BE2C (cell line): ENCODE measurements at regions not wholly inside any gene's neighbourhood (a gene's known extent, or its start where the extent isn't known, plus 50 kb on each side); places are given as distances from the start of the nearest gene placed in this dataset.

Experiments used
- DNase-seq: peaks from one replicate; pipeline ENCODE4 v3.0.0-alpha.2; 2020
- H3K27me3 ChIP-seq: fragments of 250-450 bp; sonication (Bioruptor Pico); 2 replicates; pipeline ENCODE4 v1.5.1; 2020; ENCODE audit warnings: mild to moderate bottlenecking
- H3K36me3 ChIP-seq: fragments of 250-450 bp; sonication (Bioruptor Pico); 2 replicates; pipeline ENCODE4 v1.5.1; 2020; ENCODE audit warnings: mild to moderate bottlenecking
- H3K4me1 ChIP-seq: fragments of 250-450 bp; sonication (Bioruptor Pico); 2 replicates; pipeline ENCODE4 v1.5.1; 2020
- H3K4me3 ChIP-seq: 2 replicates; pipeline ENCODE4 v1.5.1; 2011; ENCODE audit warnings: low read depth, low read length
- H3K9me3 ChIP-seq: fragments of 250-450 bp; sonication (Bioruptor Pico); 2 replicates; pipeline ENCODE4 v1.5.1; 2020
- TF ChIP-seq, protein P1 (sequence below): IDR thresholded peaks from 2 replicates; pipeline ENCODE4 v1.5.1; 2012; ENCODE audit warnings: mild to moderate bottlenecking, low read depth, low read length

DNA sequence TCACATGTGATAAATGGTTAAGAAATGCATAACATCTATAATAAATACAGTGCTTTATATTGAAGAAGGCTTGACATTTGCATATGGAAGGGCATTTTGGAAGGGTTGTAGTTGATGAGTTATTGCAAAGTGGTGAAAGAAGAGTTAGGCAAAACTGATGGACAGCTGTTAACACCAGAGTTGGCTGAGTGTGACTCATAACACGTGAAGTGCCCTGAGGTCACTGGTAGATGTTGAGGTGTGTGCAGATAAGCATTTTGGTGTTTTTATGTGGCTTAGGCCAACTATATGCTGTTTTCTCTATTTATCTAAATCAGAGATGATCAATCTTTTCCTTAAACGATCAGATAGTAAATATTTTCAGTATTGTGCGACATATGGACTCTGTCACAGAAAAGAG is 154.3 kb upstream of the KCNH7 start:
- no peaks in the 10 kb centered on the region for H3K27me3 ChIP-seq
- H3K4me3 ChIP-seq, result no peak overlapping the region
- no peaks in the 10 kb centered on the region for H3K4me1 ChIP-seq
- no peaks in the 10 kb centered on the region for H3K36me3 ChIP-seq
- no peak for DNase-seq
- TF ChIP-seq, protein P1, sequence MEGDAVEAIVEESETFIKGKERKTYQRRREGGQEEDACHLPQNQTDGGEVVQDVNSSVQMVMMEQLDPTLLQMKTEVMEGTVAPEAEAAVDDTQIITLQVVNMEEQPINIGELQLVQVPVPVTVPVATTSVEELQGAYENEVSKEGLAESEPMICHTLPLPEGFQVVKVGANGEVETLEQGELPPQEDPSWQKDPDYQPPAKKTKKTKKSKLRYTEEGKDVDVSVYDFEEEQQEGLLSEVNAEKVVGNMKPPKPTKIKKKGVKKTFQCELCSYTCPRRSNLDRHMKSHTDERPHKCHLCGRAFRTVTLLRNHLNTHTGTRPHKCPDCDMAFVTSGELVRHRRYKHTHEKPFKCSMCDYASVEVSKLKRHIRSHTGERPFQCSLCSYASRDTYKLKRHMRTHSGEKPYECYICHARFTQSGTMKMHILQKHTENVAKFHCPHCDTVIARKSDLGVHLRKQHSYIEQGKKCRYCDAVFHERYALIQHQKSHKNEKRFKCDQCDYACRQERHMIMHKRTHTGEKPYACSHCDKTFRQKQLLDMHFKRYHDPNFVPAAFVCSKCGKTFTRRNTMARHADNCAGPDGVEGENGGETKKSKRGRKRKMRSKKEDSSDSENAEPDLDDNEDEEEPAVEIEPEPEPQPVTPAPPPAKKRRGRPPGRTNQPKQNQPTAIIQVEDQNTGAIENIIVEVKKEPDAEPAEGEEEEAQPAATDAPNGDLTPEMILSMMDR, result no peak
- H3K9me3 ChIP-seq, result no peaks in the 10 kb centered on the region

DNA sequence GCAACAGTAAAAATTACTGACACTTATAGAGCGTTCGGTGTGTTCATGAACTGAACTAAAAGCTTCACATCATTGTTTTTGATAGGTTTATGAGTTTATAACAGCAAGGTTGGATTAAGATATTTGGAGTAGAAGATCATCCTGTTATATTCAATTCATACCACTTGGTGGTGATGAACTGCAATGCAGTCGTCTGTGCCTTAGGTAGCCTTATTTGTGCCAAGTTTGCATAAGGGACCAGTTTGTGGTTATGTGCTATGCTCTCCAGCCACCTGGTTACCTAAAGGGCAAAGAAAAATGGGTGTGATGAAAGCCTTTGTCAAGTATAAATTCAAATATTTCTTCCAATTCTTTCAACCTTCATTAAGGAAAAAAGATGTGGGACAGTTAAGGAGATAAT is 150.9 kb upstream of the KCNH7 start:
- TF ChIP-seq, protein P1, result no peak
- H3K4me1 ChIP-seq, result no peaks in the 10 kb centered on the region
- no peak overlapping the region for H3K4me3 ChIP-seq
- H3K9me3 ChIP-seq, result no peaks in the 10 kb centered on the region
- H3K27me3 ChIP-seq, result no peaks in the 10 kb centered on the region
- DNase-seq, result no peak
- no peaks in the 10 kb centered on the region for H3K36me3 ChIP-seq

DNA sequence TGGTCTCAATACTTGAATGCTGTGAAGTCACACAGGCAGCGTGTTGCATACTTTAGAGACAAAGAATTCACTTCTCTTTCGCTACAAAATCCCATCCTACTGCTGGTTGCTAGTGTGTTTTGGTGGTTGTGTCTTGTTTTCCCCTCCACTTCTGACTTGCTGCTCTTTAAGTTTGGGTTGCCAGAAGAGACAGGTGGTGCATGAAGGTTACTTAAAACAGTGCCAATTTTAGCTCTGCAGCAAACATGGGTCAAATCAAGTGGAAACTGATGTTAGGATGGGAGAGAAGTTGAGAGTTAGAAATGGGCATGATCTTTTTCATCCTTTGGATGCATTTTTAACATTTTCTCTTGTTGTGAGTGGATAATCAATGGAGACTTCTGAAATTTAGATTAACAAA is 136.2 kb upstream of the KCNH7 start:
- no peaks in the 10 kb centered on the region for H3K4me1 ChIP-seq
- DNase-seq, result no peak
- no peaks in the 10 kb centered on the region for H3K36me3 ChIP-seq
- H3K4me3 ChIP-seq, result no peak overlapping the region
- no peaks in the 10 kb centered on the region for H3K27me3 ChIP-seq
- TF ChIP-seq, protein P1, result no peak
- H3K9me3 ChIP-seq, result no peaks in the 10 kb centered on the region

DNA sequence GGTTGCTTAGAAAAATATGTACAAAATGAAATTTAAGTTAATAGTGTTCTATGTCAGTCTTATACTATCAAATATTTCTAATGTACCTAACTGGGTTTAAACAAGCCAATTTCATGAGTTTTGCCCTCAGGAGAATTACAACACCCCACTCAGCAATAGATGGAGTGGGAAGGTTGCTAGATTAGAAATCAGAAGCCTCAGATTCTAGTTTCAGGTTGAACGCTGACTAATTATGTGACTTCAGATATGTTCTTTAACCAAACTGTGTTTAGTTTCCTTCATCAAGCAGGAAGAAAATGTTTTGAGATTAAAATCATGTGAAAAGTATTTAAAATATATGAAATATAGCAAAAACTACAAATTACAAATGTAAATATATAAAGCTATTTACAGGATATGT is 133.8 kb upstream of the KCNH7 start:
- Histone ChIP-seq H3K4me3 (no peak overlapping the region), H3K4me1 (no peaks in the 10 kb centered on the region), H3K27me3 (no peaks in the 10 kb centered on the region), H3K36me3 (no peaks in the 10 kb centered on the region), H3K9me3 (no peaks in the 10 kb centered on the region)
- TF ChIP-seq, protein P1, result no peak
- no peak for DNase-seq

DNA sequence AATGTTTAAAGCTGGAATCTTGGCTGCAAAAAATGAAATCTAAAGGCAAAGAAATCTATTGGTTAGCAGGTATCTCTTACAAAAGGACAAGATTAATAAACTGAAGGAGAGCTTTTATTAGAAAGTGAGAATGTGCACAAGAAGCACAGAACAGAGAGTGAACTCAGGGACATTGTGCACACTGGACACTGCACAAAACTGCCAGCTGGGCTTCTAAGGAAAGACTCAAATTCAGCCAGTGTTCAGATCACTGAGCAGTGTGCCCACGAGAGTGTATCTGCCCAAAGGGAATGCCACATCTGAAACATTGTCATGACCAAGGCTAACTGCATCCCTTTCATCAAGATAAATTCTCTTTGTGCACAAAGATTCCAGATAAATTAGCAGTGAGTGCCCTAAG is 129.7 kb upstream of the KCNH7 start:
- TF ChIP-seq, protein P1, result no peak
- Histone ChIP-seq H3K36me3 (no peaks in the 10 kb centered on the region), H3K4me1 (no peaks in the 10 kb centered on the region), H3K4me3 (no peak overlapping the region), H3K9me3 (no peaks in the 10 kb centered on the region), H3K27me3 (no peaks in the 10 kb centered on the region)
- DNase-seq, result no peak

DNA sequence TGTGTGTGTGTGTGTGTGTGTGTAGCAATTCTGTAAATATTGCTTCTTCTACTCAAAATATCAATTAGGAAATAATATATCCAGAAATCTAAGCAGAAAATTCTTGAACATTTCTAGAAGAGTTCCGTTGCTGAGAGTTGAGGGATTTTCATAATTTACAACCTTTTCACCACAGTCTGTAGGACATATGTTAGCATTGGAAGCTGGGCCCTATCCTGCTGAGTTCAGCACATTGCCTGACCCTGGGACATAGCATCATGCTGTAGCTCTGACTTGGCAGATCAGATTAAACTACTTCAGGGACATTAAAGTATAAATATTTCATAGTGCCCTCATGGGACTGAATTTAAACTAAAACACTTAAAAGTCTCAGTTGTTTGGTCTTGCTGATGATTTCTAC is 129.2 kb upstream of the KCNH7 start:
- DNase-seq, result no peak
- TF ChIP-seq, protein P1, result no peak
- no peak overlapping the region for H3K4me3 ChIP-seq
- no peaks in the 10 kb centered on the region for H3K4me1 ChIP-seq
- H3K27me3 ChIP-seq, result no peaks in the 10 kb centered on the region
- no peaks in the 10 kb centered on the region for H3K9me3 ChIP-seq
- H3K36me3 ChIP-seq, result no peaks in the 10 kb centered on the region
